HG03432 (cell line): ENCODE measurements at regions not wholly inside any gene's neighbourhood (a gene's known extent, or its start where the extent isn't known, plus 50 kb on each side); places are given as distances from the start of the nearest gene placed in this dataset.
"Not testable (repeated sequence)": the region's sequence is repeated elsewhere in the genome, so short reads cannot be mapped to it uniquely, and the experiment has no call there.

Source experiments
- ATAC-seq: cut with Tn5 transposase; IDR thresholded peaks from one replicate; pipeline ENCODE4 v1.9.1; 2021; ENCODE audit warnings: mild to moderate bottlenecking, moderate library complexity; ENCODE audit not compliant: unreplicated experiment

DNA sequence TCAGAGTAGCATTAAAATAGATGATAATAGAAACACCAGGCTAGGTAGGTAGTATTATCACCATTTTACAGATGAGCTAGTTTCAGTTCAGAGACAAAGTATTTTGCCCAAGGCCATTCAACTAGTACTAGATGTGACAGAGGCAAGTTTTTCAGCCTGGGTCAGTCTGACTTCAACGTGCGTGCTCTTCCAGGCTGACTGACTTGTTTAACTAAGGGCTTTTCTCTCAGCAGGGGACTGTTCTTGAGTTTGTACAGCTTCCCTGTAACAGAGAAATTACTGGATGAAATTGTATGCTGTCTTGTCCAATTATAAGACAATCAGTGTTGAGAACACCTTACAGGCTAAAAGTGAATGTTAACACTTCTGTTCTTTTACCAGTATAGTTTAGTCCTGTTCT lies 333.5 kb upstream of the MAN1A1 start:
- no peak for ATAC-seq

DNA sequence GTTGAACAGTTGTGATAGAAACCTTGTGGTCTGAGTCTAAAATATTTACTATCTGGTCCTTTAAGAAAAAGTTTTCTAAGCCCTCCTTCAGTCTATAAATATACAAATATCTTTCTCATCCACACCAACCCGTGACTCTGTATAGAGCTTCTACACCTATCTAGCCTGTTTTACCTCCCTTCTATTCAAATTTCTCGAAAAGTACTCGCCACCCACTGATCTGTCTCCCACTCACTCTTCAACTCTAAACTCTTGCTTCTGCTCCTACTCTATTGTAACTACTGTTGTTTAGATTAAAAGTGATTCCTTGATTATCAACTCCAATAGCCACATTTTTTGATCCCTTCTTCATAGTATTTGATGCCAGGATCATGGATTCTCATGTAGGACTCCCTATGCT lies 329.4 kb upstream of the MAN1A1 start:
- ATAC-seq = no peak

DNA sequence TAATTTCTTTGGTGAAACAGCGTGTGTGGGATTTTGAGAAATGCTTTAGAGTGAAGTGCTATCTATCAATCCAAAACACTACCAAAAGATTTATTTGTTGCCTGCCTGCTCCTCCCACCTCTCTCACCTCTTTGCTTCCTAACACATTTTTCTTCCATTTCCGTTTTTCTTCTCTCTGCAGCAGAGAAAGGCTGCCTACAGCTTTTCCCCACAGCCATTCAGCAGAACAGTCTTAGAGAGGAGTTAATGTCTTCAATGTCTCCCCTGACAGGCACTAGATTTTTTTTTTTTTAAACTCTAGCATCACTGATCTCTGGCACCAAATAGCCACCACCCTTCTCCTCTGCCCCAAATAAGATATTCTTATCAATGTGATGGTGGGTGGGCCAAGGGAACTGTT lies 327.8 kb upstream of the MAN1A1 start:
- ATAC-seq = no peak

DNA sequence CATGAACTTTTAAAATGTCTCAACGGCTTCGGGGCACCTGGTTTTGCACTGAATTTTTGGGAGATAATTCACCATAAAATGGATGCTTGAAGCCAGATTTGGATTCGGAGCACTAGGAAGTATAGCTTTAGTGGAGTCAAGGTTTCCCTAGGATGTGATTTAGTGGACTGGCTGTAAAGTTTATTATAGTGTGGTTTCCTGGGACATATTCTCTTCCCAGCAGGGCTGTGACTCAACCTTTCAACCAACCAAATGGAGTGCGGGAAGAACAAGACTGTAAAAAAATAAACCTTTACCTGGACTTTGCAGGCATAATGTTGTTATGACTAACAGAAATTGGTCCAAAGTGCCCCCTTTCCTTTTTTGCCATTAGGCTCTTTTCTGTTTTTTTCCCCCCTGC lies 327.4 kb upstream of the MAN1A1 start:
- no peak for ATAC-seq

DNA sequence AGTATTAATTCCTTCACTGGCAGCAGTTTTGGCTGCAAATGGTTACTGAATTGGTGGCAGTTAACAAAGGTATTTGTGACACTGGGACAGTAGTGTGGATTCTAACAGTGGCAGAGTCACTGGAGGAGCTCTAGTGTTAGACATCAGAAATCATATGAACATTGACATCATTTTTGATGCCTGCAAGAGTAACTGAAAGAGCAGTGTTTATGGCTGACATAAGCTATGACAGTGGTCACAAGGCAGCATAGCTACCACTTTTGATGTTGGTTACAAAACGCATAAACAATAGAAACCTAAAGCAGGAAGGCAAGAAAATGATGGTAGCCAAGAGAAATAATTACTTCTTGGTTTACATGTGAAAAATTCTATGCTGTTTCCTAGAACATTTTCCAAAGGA lies 326.7 kb upstream of the MAN1A1 start:
- no peak for ATAC-seq

DNA sequence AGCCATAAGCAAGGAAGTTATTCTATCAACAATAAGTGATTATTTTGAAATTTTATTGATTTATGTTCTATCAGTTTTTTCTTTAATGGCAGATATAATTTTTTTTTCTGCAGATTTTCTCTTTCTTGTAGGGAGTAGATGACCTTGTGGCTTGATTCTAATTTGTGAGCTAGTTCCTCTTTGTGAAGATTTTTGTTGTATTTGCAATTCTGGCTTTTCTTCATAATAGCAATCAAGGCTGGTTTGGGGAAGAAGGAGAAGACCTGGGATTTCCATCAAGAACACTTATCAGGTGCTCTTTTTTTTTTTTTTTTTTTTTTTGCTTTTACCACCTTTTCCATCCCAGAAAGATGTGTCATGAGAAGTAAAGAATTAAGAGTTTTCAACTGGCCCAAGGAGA lies 324.2 kb upstream of the MAN1A1 start:
- ATAC-seq = no peak

DNA sequence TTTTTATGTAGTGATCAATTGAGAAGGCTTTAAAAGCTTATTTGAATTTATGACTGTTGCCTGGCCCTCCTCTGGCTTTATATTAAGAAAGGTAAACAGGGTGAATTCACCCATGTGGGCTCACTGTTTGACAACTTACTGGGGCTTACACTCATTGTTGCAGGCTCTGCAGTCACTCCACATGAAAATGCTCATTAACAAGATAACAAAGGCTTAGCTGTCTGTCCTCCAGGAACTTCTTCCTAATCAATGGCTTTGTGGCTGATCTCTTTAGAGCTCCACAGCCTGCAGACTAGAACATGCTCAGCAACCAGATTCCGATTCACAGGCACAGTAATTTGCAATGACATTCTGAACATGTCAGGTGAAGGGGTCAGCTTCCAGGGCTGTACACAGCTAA lies 323.2 kb upstream of the MAN1A1 start:
- no peak for ATAC-seq

DNA sequence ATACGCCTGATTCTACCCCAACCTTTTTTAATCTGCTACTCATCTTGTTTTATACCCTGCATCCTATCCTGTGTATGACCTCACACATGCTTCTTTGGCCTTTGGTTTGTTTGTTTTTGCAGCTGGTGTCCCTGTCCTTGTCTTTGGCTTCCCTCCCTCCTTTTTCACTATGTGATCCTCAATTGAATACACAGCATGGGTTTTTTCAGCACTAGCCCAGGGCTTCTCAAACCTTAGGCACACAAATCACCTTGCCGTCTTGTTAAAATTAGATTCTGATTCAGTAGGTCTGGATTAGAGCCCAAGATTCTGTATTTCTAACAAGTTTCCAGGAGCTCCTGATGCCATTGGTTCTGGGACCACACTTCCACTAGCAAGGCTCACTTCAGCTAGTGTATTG lies 321.5 kb upstream of the MAN1A1 start:
- no peak for ATAC-seq

DNA sequence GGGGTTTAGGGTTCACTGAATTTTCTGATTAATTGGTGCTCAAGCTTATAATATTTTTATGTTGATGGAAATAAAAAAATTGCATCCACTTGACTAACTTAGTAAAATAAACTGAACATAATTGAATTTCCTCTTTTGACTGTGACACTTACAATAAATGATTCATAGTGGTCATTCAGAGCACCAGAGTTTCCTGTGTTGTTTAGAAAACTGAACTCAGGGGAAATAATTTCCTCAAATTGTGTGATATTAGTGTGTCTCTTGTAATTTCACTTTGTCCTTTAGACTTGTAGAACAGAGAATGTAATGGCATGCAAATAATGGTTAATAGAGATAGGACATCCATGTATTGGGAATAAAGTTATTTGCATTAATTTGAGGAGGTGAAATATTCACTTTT lies 319.7 kb upstream of the MAN1A1 start:
- peak; percentile 60 for ATAC-seq

DNA sequence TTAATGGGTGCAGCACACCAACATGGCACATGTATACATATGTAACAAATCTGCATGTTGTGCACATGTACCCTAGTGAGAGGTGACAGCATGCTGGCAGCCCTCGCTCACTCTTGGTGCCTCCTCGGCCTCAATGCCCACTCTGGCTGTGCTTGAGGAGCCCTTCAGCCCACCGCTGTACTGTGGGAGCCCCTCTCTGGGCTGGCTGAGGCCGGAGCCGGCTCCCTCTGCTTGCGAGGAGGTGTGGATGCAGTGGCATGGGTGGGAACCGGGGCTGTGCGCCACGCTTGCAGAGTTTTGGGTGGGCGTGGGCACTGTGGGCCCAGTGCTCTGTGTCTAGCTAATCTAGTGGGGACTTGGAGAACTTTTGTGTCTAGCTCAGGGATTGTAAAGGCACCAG lies 315.9 kb upstream of the MAN1A1 start:
- not testable (repeated sequence) for ATAC-seq

DNA sequence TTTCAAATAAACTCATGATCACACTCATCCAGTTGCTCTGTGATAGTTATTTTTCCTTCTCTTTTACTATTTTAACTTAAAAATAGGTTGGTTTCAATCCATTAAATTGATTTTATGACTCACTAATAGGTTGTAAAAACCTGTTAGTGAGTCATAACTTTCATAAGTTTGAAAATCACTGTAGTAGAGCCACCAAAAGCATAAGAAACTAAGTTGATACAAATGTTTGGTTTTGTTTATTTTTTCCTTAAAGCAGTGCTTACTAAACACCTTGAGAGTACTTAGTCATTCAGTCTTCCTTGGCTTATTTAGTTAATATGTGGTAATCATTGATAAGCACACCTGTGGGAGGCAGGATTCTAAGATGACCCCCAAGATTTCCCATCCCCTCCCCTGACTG lies 312.1 kb upstream of the MAN1A1 start:
- peak; percentile 65 for ATAC-seq

DNA sequence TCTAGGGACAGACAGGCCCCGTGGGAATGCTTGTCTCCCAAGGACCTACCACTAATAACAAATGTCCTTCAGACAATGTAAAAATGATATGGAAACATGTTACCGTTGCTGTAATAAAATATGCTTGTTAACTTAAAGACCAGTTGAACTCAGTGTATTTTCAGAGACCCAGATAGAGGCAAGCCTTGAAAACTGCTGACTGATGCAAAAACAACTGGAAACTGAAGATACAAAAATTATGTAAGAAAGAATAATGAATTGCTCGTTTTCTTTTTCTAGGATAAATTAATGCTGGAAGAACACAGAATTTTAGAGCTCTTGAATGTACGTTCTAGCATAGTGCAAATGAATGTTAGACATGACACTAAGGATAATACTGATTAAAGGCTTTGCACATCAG lies 311.5 kb upstream of the MAN1A1 start:
- ATAC-seq = no peak

DNA sequence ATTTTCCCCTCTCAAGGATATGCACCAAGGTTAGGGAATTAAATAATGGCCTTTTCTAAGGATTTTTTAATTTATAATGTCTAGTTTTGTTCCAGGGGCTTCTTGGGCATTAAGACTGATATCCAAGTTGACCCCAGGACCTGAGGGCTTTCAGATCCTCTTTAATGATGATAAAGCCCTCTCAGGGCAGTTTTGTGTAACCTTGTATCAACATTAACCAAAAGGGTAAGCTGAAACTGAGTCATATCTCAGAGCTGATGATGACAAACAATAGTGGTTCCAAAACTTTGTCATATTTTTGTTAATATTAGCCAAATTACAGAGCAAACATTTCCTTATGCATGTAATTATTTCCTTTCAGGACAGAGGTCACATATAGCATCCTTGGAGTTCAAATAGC lies 309.4 kb upstream of the MAN1A1 start:
- ATAC-seq = peak; percentile 37

DNA sequence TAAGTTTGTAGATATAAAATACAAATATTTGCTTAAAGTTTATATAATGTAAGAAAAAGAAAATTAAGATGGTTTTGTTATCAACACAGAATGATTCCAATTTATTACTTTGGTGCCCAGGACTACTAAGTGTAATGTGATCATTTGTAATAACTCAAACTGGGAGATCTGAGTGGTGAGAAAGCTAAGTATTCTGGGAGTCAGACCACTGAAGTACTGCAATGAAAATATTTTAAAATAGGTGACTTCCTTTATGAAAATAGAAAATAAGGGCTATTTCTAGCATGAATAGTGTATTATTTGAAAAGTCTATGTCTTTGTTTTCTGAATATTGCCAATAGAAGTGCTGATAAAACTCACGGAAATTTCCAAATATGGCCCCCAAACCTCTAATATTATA lies 305.6 kb upstream of the MAN1A1 start:
- no peak for ATAC-seq

DNA sequence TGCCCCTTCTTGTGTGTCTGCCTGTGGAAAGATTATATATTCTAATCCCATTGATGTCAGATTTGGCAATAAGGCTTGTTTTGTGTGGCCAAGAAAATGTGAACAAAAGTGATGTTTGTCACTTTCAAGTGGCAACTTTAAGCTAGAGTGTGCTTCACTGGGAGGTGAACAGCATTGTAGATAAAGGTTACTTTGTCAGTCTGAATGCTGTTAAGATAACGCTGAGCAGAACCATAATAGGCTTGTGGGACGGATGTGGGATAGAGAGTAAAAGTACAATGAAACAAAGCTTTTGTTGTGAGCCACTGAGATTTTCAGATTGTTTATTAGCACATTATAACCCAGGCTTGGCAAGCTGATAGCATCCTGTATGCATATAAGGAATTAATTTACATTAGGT lies 303.8 kb upstream of the MAN1A1 start:
- ATAC-seq = no peak

DNA sequence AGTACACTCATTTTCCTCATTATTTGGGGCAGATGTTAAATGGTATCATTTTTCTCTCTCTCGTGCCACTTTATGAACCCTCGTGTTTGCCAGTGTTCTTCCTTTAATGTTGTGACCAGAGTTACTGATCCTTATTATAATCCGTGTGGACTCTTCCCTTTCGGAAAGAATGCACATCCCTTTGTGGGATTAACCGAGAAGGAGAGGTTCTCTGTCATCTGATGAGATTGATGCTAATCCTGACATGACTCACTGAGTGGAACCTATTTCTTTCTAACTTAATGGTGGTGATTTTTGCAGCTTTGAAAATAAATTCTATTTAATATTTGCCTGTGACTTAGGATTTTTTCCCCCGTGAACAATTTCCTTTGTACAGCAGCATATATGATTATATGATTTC lies 300.0 kb upstream of the MAN1A1 start:
- ATAC-seq = no peak

DNA sequence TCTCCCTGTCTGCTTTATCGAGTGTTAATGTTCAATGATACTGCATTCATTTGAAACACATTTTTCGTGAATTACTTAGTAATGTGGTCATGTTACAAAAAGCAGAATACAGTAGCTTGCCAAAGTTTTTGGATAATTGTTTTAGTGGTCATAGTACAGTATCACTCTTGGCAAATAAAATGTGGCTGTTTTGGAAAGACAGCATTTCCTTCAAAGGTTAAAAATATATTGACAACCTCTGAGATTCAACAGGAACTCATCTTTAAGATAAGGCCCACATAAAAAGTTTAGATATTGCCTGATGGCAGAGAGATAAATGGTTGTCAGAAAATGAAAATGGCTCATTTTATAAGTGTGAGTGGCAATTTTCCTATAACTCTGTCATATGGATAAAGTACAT lies 297.7 kb upstream of the MAN1A1 start:
- no peak for ATAC-seq

DNA sequence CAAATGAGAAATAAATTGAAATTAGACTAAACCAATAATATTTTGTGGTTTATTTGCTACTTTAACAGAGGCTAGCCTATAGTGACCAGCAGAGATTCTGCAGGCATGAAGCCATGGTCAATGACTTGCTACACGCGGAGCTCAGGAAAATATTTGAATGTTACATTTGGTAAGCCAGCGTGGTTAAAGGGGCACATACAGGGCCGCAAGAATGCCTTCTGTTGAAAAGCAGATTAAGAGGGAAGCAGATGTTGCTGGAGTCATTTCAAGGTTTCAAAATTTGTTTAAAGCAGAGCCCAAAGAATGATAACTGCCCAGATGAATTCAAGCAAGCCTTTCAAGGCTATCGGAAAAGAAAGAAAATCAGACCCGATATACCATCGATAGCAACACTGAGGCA lies 294.3 kb upstream of the MAN1A1 start:
- no peak for ATAC-seq

DNA sequence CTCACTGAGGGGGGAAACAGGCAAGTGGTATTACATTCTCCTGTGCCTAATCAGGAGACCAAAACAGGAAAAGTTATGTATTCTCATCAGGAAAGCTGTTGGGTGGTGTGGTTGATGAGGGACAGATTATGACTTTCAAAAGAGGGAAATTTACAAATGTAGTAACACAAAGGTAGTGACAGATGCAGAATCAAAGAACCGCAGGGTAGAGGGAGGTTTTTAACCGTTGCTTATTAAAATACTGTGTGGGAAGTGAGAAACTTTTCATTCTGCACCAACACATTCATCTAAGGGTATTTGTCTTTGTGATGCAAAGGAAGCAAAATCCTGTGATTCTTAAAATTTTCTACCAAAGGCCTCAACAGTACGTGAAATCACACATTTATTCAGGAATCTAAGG lies 288.2 kb upstream of the MAN1A1 start:
- ATAC-seq = no peak

DNA sequence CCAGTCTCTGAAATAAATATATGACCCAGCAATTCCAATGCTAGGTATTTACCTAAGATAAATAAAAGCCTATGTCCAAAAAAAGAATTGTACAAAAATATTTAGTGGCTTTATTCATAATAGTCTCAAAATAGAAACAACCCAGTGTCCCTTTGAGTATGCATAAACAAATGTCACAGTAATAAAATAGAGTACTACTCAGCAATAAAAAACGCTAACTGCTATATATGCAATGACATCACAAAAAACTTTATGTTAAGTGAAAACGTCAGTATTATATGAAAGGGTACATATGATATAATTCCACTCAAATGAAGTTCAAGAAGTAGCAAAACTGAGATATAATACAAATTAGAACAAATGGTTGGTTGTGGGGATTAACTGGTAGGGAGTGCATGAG lies 286.5 kb upstream of the MAN1A1 start:
- ATAC-seq = no peak

DNA sequence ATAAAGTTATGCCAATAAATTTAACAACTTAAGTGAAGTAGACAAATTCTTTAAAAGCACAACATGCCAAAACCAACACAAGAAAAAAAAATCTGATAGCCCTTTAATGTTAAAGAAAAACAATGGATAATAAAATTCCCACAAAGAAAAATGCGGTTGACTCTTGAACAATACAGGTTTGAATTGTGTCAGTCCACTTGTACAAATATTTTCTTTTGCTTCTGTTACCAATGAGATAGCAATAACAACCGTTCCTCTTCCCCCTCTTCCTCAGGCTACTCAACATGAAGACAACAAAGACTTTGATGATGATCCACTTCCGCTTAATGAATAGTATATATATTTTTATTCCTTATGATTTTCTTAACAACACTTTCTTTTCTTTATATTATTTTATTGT lies 283.9 kb upstream of the MAN1A1 start:
- ATAC-seq = no peak

DNA sequence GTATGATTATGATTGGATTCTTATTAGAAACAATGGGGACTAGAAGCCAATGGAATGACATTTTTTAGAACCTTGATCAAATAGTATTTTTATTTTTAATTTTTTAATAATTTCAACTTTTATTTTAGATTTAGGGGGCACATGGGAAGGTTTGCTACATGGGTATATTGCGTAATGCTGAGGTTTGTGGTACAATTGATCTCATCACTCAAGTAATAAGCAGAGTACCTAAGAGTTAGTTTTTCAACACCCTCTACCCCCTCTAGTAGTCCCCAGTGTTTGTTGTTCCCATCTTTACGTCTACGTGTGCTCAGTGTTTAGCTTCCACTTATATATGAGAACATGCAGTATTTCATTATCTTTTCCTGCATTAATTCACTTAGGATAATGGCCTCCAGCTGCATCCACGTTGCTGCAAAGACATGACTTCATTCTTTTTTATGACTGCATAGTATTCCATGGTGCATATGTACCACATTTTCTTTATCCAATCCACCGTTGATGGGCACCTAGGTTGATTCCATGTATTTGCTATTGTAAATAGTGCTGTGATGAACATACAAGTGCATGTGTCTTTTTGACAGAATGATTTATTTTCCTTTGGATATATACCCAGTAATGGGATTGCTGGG lies 281.1 kb upstream of the MAN1A1 start:
- no peak for ATAC-seq

DNA sequence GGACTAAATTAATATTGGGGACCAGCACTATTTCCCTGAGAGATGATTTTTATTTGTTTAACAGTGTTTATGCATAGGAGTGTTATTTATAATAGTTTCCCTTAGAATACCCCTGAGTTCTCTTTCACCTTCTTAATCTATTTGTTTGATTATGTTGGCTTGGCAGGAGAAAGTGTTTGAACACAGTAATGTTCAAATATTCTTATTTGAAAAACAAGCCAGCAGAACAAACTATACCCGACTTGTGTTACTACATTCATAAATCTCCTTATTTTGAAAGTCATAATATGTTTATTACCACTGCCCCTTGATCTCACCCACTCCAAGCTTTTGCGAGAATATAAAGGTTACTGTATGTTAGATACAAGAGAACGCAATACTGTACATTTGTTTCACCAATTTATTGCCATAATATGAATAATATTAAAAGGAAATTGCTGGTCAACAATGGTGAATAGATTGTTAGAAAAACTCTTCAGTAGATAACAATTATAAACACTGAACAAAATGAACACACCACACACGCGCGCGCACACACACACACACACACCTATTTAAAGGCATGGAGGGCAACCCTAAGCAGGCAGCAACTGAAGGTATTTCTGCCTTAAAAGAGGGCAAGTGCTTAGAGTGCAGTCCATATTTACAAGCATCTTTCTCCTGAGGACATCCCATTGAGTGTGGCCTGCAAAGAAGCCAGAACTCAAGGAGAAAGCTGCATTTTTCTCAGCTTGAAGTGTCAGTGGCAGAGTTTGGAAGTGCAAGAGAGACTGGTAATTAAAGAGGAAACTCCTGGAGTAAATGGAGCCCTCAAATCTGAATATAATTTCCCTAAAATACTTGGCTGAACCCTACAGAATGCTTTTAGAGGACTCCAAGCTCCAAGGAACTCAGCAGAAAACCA lies 279.4 kb upstream of the MAN1A1 start:
- no peak for ATAC-seq
